Activated CD4-positive, alpha-beta T cell treated with anti-CD3 and anti-CD28 coated beads for 1 hour (primary cell): ENCODE measurements at regions not wholly inside any gene's neighbourhood (a gene's known extent, or its start where the extent isn't known, plus 50 kb on each side); places are given as distances from the start of the nearest gene placed in this dataset.
"Not testable (repeated sequence)": the region's sequence is repeated elsewhere in the genome, so short reads cannot be mapped to it uniquely, and the experiment has no call there.

Experiments
- DNase-seq: peaks from one replicate; pipeline ENCODE4 v3.0.0-alpha.2; 2020

DNA sequence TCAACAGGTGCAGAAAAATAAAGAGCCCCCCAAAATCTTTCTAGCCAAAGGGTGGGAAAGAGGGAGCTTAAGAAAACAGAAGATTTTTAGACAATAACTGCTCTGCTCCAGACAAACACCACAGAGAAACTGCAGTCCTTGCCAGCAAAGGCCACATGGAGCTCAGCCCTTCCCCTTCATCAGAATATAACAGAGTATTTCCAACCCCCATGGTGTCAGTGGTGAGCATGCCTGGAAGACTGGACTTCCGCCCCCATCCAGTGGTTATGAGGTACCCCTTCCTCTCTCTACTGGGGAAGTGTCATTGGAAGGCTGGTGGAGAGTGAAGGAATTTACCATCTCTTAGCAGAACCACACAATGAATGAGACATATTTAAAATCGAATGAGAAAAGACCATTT, 1007.3 kb upstream of the CELF2 start:
- no peak for DNase-seq

DNA sequence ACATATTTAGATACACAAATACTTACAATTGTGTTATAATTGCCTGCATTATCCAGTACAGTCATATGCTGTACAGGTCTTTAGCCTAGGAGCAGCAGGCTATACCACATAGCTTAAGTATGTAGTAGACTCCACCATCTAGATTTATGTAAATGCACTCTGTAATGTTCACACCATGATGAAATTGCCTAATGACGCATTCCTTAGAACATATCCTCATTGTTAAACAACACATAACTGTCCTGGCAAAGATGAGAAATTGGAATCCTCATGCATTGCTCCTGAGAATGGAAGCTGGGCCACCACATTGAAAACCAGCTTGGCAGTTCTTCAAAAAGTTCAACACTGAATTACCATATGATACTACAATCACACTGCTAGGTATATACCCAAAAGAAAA, 1002.8 kb upstream of the CELF2 start:
- DNase-seq = no peak

DNA sequence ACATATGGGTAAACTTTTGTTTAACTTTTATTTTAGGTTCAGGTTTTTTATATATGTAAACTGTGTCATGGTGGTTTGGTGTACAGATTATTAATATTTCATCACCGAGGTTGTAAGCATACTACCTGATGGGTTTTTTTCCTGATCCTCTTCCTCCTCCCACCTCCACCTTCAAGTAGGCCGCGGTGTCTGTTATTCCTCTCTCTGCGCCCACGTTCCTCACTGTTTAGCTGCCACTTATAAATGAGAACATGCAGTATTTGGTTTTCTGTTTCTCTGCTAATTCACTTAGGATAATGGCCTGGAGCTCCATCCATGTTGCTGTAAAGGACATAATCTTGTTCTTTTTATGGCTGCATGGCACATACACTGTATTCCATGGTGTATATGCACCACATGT, 1000.0 kb upstream of the CELF2 start:
- DNase-seq = no peak

DNA sequence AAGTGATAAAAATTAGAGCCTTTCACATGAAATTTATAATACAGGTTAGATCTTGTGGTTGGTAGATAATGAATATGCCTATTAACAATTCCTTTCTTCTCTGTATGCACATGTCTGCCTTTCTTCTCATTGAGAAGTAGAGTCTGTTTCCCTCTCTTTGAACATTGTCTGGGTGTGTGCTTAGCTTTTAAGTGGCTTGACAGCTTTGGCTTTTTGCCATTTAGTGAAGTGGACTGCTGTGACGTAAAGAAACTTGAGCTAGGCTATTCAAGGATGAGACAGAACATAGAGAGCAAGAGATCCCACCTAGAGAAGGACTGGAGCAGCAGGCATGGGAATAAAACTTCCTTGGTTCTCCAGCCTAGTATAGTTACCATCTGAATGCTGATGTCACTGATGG, 996.7 kb upstream of the CELF2 start:
- no peak for DNase-seq

DNA sequence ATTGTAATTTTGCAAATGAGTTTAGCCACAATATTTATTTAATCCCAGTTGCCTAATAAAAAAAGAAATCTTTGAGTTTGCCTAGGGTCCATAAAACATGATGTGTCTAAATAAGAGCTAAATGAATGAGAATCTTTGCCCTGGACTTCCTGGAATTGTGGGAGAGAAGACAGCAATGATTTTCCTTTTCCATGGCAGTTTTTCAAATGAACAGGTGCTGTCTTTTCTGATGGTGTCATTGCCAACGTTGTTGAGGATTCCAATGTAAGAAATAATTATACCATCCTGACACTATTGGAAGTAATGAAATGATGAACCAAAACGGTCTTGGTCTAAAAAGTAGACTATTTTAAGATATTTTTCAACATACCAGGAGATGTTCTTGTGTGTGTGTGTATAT, 984.7 kb upstream of the CELF2 start:
- DNase-seq = no peak

DNA sequence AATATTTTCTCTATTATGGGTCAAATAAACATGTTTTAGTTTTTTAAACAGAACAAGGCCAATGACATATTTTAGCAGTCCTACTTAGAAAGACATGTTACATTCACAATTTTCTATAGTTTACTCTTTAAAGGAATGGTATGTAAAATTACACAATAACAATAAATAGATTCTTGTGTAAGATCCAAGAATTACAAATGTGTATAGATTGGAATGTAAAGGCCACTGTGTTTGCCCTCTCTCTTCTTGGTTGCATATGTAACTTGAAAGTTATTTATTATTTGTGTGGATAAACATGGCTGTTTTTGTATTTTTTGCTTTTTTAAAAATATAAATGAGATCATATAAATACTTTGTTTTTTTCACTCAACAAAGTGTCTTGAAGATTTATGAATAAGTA, 979.3 kb upstream of the CELF2 start:
- no peak for DNase-seq

DNA sequence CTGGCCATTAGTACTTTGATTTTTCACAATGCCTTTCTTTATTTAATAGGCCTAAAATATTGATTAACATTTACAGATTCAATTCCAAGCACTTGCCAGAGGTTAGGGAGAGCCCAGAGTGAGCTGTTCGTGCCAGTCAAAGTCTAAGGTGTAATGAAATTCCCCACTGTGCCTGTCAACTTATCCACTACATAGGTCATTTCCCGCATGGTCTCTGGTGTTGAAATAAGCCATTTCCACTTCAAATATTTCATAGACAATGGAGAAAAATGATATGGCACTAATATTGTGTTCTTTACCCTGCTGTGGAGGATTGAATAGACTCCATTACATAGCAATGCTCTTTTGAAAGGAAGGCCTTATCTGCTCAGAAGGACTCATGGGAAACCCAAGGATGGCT, 978.1 kb upstream of the CELF2 start:
- no peak for DNase-seq

DNA sequence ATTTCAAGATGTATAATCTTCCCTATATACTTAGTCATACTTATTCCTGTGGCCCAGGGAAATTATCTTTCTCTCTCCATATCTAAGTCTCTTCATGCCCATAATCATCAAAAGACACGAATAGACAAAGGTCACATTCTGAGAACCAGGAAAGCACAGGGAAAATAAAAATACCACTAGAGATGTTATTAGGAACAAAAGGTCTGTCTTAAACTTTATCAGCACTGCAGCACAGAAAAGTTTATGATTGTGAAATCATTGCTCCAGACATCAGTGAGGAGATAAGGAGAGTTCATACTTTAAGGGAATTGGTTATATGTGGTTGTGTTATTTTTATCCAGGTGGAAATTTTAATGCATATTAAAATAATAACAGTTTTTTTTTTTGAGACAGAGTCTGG, 974.6 kb upstream of the CELF2 start:
- DNase-seq = no peak

DNA sequence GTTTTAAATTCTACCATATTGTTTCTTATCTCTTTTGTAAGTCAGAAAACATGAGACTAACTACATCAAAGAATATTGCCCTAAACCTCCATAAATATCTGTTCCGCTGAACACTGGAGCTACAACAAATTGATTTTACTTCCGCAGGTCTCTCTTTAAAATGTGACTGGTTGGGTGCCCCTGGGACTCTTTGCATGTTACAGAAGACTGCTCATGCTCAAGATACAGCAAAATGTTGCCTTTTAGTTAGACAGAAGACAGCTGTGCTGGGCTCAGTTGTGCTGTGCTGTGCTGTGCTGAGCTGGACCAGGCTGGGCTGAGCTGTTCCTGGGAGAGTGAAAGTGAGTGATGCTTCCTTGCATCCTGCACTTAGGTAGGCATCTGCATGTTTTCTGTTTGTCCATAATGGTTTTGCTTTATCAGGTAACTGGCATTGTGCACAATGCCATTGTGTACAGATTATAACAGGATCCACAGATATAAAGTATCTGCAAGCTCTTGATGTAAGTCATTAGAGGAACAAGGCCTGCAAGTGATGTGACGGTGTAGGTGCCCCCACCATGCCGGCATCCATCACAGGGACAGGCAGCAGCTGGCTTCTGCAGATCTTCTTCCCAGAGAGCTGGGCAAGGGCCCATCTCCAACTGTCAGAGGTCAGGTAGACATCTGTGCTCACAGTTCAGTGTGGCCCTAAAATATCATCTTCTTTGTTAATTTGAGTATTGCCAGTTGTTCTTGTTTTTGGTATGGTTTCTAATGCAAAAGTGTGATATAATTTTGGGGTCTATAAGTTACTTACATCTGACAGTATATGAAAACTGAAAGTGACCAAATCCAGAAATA, 972.5 kb upstream of the CELF2 start:
- no peak for DNase-seq

DNA sequence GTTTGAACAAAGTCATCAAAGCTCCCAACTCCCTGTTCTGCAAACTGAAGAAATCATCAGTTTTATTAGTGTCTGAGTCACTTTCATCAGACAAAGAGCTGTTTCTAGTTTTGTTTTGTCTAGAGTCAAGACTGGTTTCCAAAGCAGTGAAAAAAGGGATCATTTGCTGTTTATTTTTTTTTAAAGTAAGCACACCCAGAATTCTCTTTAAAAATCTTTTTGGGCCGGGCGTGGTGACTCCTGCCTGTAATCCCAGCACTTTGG, 972.0 kb upstream of the CELF2 start:
- DNase-seq = no peak

DNA sequence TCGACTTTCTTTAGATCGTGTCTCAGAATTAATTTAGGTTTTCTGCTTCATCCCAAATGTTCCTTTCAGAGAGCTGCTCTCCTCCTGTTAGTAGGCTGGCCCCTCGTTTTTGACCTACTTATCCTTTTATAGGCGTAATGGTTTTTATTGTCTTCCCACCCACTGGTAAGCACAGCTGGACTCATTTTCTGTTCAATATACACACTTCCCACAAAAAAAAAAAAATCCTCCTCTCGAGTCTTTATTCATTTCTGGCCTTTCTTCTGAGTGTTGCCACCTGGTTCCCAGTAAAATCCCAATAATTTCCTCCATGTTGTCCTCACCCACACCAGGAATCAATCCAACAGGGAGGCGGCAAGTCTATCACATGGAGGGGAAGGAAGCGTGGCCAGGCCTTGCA, 970.2 kb upstream of the CELF2 start:
- DNase-seq = no peak

DNA sequence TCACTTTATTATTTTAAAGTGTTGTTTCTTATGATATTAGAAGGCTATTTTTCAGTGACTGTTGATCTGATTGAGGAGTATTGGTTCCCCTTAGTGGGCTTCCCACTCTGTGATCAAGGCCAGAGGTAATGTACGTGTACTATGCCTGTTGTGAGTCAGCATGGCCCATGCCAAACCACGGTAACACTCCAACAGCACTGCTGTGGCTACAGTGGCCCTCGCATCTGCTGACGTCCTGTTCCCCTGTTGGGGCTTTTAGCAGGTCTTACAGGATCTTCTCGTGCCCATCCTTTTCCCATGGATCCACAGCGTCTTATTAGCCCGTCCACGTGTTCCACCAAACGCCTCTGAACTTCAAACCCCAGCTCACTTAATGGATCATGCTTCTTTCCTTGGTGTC, 964.6 kb upstream of the CELF2 start:
- DNase-seq = no peak

DNA sequence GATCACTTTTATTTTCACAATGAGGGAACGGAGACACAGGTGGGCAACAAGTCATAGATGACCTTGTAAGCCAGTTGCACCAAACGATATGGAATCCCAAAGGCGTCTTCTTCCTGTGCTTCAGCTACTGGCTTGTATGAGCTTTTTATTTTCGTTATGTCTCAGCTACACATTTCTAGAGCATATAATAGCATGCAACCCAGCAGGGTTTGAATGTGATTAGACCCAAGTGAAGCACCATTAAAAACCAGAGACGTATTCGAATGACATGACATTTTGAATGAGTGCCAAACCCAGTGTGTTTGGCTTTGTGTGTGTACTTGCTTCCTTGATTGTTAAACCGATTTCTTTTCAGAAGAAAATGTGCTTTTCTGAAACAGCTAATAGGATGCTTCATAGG, 963.2 kb upstream of the CELF2 start:
- no peak for DNase-seq

DNA sequence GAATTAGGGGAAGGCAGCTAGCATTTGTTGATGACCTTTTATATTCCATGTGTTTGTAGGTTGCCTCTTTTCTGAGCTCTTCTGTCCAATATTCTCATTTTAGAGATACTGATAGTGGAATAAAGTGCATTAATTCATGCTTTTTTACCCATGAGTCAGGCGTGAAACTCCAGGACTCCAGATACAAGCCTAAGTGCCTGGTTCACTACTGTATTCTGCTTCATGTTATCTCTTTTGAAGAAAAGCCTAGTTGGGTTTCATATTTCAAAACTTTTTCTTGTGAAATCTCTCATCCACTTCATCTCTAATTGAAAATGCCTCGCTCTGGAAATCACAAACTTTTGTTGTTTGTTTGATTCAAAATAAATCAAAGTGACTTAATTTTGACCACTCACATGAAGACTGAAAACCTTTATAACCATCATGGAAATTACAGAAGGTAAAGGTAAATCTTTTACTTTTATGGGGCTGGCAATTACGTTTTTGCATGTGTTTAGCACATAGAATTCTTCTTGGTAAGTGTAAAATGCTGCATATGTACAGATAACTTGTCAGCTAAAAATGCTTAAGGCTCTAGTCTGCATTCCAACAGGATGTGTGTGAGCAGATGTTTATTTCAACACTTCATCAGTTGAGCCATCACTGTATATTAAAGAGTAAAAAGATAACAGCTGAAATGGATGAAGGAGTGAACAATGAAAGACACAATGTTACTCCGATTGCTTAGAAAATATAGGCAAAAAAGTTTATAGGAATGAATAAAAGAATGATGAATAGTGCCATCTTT, 961.8 kb upstream of the CELF2 start:
- DNase-seq = no peak

DNA sequence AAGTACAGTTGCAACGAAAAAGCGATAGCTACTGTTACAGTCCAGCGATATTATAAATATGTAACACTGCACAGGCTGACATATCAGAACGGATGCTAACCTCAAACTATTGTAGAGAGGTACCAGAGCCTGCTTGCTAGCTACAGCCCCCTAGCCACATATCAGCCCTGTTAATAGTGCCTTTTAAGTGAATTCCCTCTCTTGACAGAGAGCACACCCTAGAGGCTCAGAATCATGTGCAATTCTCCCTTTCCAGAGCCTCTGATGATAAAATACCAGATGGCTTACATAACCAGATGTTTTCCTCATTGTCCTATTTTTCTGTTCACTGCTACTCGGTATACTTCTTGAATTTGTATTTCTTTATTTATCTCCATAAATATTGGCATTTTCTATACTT, 960.7 kb upstream of the CELF2 start:
- DNase-seq = no peak

DNA sequence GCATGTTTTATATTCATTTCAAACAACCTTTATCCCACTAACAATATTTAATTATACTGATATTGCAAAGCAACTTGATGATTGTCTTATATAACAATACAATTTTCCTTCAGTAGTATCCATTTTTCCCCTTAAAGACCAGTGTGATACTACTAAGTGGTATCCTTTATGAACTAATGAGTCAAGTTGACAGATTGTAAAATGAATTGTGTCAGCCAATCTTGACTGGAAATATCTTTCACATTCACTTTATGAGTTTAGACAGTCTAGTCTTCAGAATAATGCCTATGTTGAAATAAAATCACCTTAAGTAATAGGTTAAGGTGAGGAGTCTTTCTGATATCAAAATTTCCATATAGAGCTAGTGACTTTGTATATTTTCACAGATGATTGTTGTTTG, 950.0 kb upstream of the CELF2 start:
- no peak for DNase-seq

DNA sequence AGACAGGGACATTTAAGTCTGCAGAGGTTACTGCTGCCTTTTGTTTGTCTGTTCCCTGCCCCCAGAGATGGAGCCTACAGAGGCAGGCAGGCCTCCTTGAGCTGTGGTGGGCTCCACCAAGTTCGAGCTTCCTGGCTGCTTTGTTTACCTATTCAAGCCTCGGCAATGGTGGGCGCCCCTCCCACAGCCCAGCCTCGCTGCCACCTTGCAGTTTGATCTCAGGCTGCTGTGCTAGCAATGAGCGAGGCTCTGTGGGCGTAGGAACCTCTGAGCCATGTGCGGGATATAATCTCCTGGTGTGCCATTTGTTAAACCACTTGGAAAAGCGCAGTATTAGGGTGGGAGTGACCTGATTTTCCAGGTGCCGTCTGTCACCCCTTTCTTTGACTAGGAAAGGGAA, 942.8 kb upstream of the CELF2 start:
- not testable (repeated sequence) for DNase-seq

DNA sequence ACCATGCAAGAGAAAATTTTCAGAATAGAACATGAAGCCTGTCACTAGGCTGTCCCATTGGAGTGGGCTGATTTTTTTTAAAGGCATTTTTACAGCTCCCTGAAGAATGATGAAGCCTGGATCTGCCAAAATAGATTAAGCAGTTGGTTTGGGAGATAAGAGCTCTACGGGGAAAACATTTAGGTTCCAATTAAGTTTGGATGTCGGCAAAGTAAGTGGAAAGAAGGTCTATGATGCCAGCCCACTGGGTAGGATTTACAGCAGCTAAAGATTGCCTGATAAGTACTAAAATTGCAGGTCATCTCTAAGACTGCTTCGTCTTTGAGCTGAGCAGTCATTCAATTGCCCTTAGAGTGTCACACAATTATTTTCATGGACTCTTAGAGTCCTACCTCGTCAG, 939.2 kb upstream of the CELF2 start:
- no peak for DNase-seq

DNA sequence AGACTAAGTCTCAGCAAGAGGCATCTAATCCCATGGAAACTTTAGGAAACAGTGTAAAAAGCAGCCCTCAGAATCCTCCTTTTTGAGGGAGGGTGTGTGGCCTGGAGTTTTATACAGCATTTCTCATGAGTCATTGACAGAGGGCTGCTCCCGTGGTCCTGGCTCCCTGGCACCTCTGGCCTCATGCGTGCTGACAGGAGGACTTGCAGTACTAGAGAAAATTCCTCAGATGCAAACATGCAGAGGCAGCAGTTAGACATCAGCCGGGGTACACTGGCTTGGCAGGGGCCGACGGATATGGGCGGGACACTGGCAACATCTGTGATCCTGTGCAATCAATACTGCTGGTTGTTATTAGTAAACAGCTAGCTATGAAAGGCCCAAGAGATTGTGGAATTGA, 925.1 kb upstream of the CELF2 start:
- DNase-seq = no peak

DNA sequence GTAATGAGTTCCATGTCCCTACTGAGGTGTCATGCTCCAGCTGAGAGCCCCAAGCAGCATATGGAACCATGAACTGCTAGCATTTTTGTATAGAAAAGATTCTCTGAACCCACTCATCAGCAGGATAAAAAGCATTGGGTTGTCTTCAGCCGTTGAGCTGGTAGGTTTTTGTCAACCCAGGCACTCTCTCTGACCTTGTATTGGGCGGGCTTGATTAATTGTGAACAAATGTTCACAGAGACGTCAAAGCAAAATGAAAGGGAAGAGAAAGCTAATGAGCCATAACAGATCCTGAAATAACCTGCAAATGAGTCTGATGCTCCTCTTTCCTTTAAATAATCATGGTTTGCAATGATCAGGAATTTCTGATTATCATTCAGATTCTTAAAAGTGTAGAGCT, 924.7 kb upstream of the CELF2 start:
- DNase-seq = no peak

DNA sequence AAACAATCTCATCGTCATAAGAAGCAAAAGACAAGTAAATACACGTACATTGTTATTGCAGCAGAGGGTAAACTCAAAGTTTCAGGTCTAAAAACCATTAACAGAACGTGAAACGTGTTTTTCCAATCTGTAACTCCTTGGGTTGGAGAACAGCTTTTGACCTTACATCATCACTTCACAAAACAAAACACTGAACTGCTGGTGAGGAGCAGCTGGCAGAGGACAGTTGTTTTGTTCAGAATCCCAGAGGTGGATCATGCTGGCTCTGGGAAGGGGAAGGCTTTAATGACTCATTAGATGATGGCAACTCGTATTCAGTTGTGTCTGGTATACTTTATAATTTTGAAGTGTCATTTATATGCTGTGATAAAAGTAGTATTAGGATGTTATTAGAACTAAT, 923.0 kb upstream of the CELF2 start:
- no peak for DNase-seq

DNA sequence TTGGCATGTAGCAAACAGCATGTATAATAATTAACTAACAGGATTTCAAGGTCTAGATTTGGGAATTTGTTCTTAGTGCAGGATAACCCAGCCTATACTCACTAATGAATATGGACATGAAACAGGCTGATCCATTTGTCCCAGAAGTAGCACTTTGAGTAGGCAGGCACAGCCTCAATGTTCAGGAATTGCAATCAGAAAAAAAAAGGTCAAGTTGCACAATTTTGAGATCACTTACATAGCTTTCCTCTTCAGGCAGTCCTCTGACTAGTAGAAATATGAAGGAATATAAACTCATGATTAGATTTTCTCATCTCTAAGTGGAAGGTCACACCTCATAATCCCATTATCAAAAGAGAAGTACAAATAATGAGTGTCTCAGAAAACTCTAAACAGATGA, 921.4 kb upstream of the CELF2 start:
- DNase-seq = no peak

DNA sequence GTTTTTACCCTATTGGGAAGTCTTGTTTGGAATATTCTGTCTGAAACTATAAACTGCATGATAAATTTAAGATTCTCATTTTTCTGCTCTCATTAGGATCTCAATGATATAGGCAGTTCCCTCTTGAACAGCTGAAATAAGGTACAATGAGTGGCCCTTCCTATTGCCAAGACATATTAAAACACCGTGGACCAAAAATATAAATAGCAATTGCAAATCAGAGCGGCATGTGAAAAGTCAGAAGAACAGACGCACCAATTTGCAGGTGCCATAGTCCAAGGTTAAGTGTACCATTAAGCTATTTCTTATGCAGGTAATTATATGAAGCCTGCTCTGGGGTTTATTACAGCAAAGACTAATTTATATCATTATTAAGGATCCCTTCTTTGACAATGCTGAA, 920.8 kb upstream of the CELF2 start:
- no peak for DNase-seq

DNA sequence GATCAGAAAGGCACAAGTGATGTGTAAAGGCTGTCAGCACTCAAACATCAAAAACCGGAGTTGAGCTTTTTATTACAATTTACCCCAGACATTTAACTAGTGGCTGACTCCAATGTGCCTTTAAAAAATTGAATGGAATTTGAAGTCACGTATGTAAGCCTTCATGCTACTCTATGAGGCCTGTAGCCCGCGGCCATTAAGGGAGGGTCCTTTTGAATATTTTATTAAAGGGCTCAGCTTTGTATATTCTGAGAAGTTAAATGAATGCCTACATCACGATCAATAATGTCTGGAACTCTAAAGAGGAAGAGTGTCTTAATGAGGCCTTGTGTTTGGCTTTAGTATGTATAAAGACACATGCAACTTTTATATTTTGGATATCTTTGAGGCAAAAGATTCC, 916.6 kb upstream of the CELF2 start:
- DNase-seq = no peak
